Motor neuron (in vitro differentiated cells): ENCODE measurements at regions not wholly inside any gene's neighbourhood (a gene's known extent, or its start where the extent isn't known, plus 50 kb on each side); places are given as distances from the start of the nearest gene placed in this dataset.
A peak's percentile ranks its signal among the peaks of the same experiment; 100 is the strongest.
"Not testable (repeated sequence)": the region's sequence is repeated elsewhere in the genome, so short reads cannot be mapped to it uniquely, and the experiment has no call there.

Experiments used
- ATAC-seq, 8 experiments: fragments of 200-7000 bp; cut with Tn5 transposase; replicated peaks in 6 of 8; 2 replicates each; pipeline ENCODE4 v1.8.0; 2021; ENCODE audit warnings: mild to moderate bottlenecking in 8 of 8, moderate library complexity in 8 of 8
- H3K27ac ChIP-seq, 2 donors: fragments of 250-450 bp; sonication (Bioruptor Pico); 2 replicates each; pipeline ENCODE4 v1.9.0; 2021; ENCODE audit warnings: antibody characterized with exemption in 2 of 2, mild to moderate bottlenecking in 2 of 2, moderate library complexity in 1 of 2
- H3K4me1 ChIP-seq, 2 donors: fragments of 250-450 bp; sonication (Bioruptor Pico); replicated peaks in 1 of 2; 2 replicates each; pipeline ENCODE4 v1.6.1; 2021; ENCODE audit warnings: antibody characterized with exemption in 2 of 2, mild to moderate bottlenecking in 2 of 2, moderate library complexity in 1 of 2
- H3K4me3 ChIP-seq, 5 donors: fragments of 250-450 bp; sonication (Bioruptor Pico); 2 replicates each; pipeline ENCODE4 v1.9.0; 2021; ENCODE audit warnings: antibody characterized with exemption in 5 of 5, mild to moderate bottlenecking in 5 of 5, moderate library complexity in 4 of 5
- WGBS, 10 experiments: fragments of 450-650 bp; shearing (Covaris generic); methylation state at CpG; one replicate each; pipeline ENCODE4 v1.0.0; 2022; 5-methylcytosine and 5-hydroxymethylcytosine counted together
- in situ Hi-C, 9 experiments: fragments of 400-800 bp; cut with MboI; loops; one replicate each; pipeline ENCODE4 v1.15.0; 2021; ENCODE audit warnings: low sequenced_read_pairs in 9 of 9, low pct_unique_long_range_greater_than_20kb in 2 of 9; ENCODE audit not compliant: unreplicated experiment in 9 of 9

GRCh38 chr3:178334239-178334638 is 202.0 kb upstream of the KCNMB2 start:
- in situ Hi-C loops, result no loop called here
- ATAC-seq, result no peak
- Histone ChIP-seq H3K4me3 (no peak overlapping the region), H3K27ac (no peak overlapping the region), H3K4me1 (no peaks in the 10 kb centered on the region)
- 80 to 100% (median 89%) methylated on average over 1 to 2 of the region's 3 CpGs; no CpG with 5 or more reads in 6 of the 10 experiments for WGBS, 10 experiments

GRCh38 chr3:178336336-178336735 is 199.9 kb upstream of the KCNMB2 start:
- H3K4me3 ChIP-seq, result no peak overlapping the region
- ATAC-seq, result no peak
- 63 to 100% (median 100%) methylated on average over 1 of the region's 1 CpG; no CpG with 5 or more reads in 3 of the 10 experiments for WGBS, 10 experiments
- H3K27ac ChIP-seq, result no peak overlapping the region
- no peaks in the 10 kb centered on the region for H3K4me1 ChIP-seq
- in situ Hi-C loops, result no loop called here

GRCh38 chr3:178340506-178340905 is 195.7 kb upstream of the KCNMB2 start:
- no peak for ATAC-seq
- WGBS, 10 experiments, result 45 to 100% (median 77%) methylated on average over 1 to 2 of the region's 2 CpGs; no CpG with 5 or more reads in 2 of the 10 experiments
- no peak overlapping the region for H3K27ac ChIP-seq
- in situ Hi-C loops, result no loop called here
- no peaks in the 10 kb centered on the region for H3K4me1 ChIP-seq
- no peak overlapping the region for H3K4me3 ChIP-seq

GRCh38 chr3:178341636-178342035 is 194.6 kb upstream of the KCNMB2 start:
- 50 to 100% (median 90%) methylated on average over 1 to 6 of the region's 7 CpGs for WGBS, 10 experiments
- Histone ChIP-seq H3K4me3 (no peak overlapping the region), H3K4me1 (no peaks in the 10 kb centered on the region), H3K27ac (no peak overlapping the region)
- no peak for ATAC-seq
- in situ Hi-C loops, result no loop called here

GRCh38 chr3:178342111-178342510 is 194.1 kb upstream of the KCNMB2 start:
- ATAC-seq, result no peak

GRCh38 chr3:178343433-178344038 is 192.7 kb upstream of the KCNMB2 start:
- Histone ChIP-seq H3K27ac (no peak overlapping the region), H3K4me1 (no peaks in the 10 kb centered on the region), H3K4me3 (no peak overlapping the region)
- in situ Hi-C loops, result no loop called here
- WGBS, 10 experiments, result 71 to 100% (median 86%) methylated on average over 1 to 2 of the region's 5 CpGs; no CpG with 5 or more reads in 6 of the 10 experiments
- ATAC-seq, result no peak

More at GRCh38 chr3:178342111-178342510, 194.1 kb upstream of the KCNMB2 start:
- in situ Hi-C loops, result no loop called here
- Histone ChIP-seq H3K4me1 (no peaks in the 10 kb centered on the region), H3K4me3 (no peak overlapping the region), H3K27ac (no peak overlapping the region)
- 28 to 83% (median 57%) methylated on average over 1 to 2 of the region's 2 CpGs for WGBS, 10 experiments

GRCh38 chr3:178345944-178346343 is 190.3 kb upstream of the KCNMB2 start:
- Histone ChIP-seq H3K27ac (no peak overlapping the region), H3K4me1 (no peaks in the 10 kb centered on the region), H3K4me3 (no peak overlapping the region)
- ATAC-seq, result no peak
- 70 to 100% (median 86%) methylated on average over 2 to 4 of the region's 4 CpGs; no CpG with 5 or more reads in 1 of the 10 experiments for WGBS, 10 experiments
- in situ Hi-C loops, result no loop called here

GRCh38 chr3:178348561-178349217 is 187.5 kb upstream of the KCNMB2 start:
- ATAC-seq, H3K27ac ChIP-seq, H3K4me3 ChIP-seq, H3K4me1 ChIP-seq, in situ Hi-C loops: not testable (repeated sequence)
- WGBS, 10 experiments, result 83 to 100% (median 100%) methylated on average over 1 to 9 of the region's 11 CpGs; no CpG with 5 or more reads in 3 of the 10 experiments

- in situ Hi-C loops, H3K27ac ChIP-seq, H3K4me3 ChIP-seq, H3K4me1 ChIP-seq, ATAC-seq: not testable (repeated sequence)
- WGBS, 10 experiments, result 94 to 100% (median 100%) methylated on average over 1 to 4 of the region's 4 CpGs; no CpG with 5 or more reads in 3 of the 10 experiments
Measured at GRCh38 chr3:178349218-178349596, 187.0 kb upstream of the KCNMB2 start.

GRCh38 chr3:178350763-178351162 is 185.5 kb upstream of the KCNMB2 start:
- WGBS, 10 experiments, result 15 to 100% (median 67%) methylated on average over 2 to 3 of the region's 3 CpGs
- no peak overlapping the region for H3K4me3 ChIP-seq
- H3K4me1 ChIP-seq, result peaks cover 4 to 6% of the 10 kb centered on the region in 2 donors
- no peak overlapping the region for H3K27ac ChIP-seq
- in situ Hi-C loops, result no loop called here
- no peak for ATAC-seq

- 0 to 54% (median 22%) methylated on average over 1 to 3 of the region's 3 CpGs; no CpG with 5 or more reads in 1 of the 10 experiments for WGBS, 10 experiments
- peaks cover 4 to 6% of the 10 kb centered on the region in 2 donors for H3K4me1 ChIP-seq
- ATAC-seq, result peak in 7 of 8 experiments; percentile 32 to 96 (median 69)
- H3K27ac ChIP-seq, result no peak overlapping the region
- in situ Hi-C loops, result no loop called here
- no peak overlapping the region for H3K4me3 ChIP-seq
Measured at GRCh38 chr3:178352326-178353005, 183.8 kb upstream of the KCNMB2 start.

- no peak overlapping the region for H3K27ac ChIP-seq
- 0 to 56% (median 29%) methylated on average over 1 of the region's 1 CpG; no CpG with 5 or more reads in 1 of the 10 experiments for WGBS, 10 experiments
- peaks cover 4 to 6% of the 10 kb centered on the region in 2 donors for H3K4me1 ChIP-seq
- no peak overlapping the region for H3K4me3 ChIP-seq
- no peak for ATAC-seq
- in situ Hi-C loops, result no loop called here
Measured at GRCh38 chr3:178353006-178353694, 183.1 kb upstream of the KCNMB2 start.

- no peak overlapping the region for H3K27ac ChIP-seq
- in situ Hi-C loops, result no loop called here
- no peaks in the 10 kb centered on the region for H3K4me1 ChIP-seq
- H3K4me3 ChIP-seq, result no peak overlapping the region
- WGBS, 10 experiments, result 91 to 95% methylated on average over 4 to 5 of the region's 6 CpGs; no CpG with 5 or more reads in 8 of the 10 experiments
- no peak for ATAC-seq
Measured at GRCh38 chr3:178359728-178360127, 176.5 kb upstream of the KCNMB2 start.
